Ishikawa (cell line): ENCODE measurements at regions not wholly inside any gene's neighbourhood (a gene's known extent, or its start where the extent isn't known, plus 50 kb on each side); places are given as distances from the start of the nearest gene placed in this dataset.

Experiments used
- CEBPB ChIP-seq: IDR thresholded peaks from 2 replicates; pipeline ENCODE4 v1.6.1; 2012
- CREB1 ChIP-seq: IDR thresholded peaks from 2 replicates; pipeline ENCODE4 v1.6.1; 2012; ENCODE audit warnings: low read depth
- EGR1 ChIP-seq: IDR thresholded peaks from 2 replicates; pipeline ENCODE4 v1.6.1; 2012
- EP300 ChIP-seq: IDR thresholded peaks from 2 replicates; pipeline ENCODE4 v1.6.1; 2012; ENCODE audit warnings: borderline replicate concordance
- FOXM1 ChIP-seq: IDR thresholded peaks from 2 replicates; pipeline ENCODE4 v1.6.1; 2012; ENCODE audit warnings: low read depth, borderline replicate concordance
- NFIC ChIP-seq: IDR thresholded peaks from 2 replicates; pipeline ENCODE4 v1.6.1; 2012
- RAD21 ChIP-seq: IDR thresholded peaks from 2 replicates; pipeline ENCODE4 v1.6.1; 2012; ENCODE audit warnings: low read depth
- TAF1 ChIP-seq: IDR thresholded peaks from 2 replicates; pipeline ENCODE4 v1.6.1; 2012; ENCODE audit warnings: low read depth, mild to moderate bottlenecking
- TCF12 ChIP-seq: IDR thresholded peaks from 2 replicates; pipeline ENCODE4 v1.6.1; 2012; ENCODE audit warnings: low read depth
- TEAD4 ChIP-seq: IDR thresholded peaks from 2 replicates; pipeline ENCODE4 v1.6.1; 2012
- YY1 ChIP-seq: IDR thresholded peaks from 2 replicates; pipeline ENCODE4 v1.6.1; 2012; ENCODE audit warnings: low read depth
- ZBTB7A ChIP-seq: IDR thresholded peaks from 2 replicates; pipeline ENCODE4 v1.6.1; 2012; ENCODE audit warnings: low read depth
- TF ChIP-seq, protein P1 (sequence below): IDR thresholded peaks from 2 replicates; pipeline ENCODE4 v1.6.1; 2012
- TF ChIP-seq, protein P2 (sequence below): IDR thresholded peaks from 2 replicates; pipeline ENCODE4 v1.6.1; 2012; ENCODE audit warnings: low read depth, mild to moderate bottlenecking
- TF ChIP-seq, protein P3 (sequence below): IDR thresholded peaks from 2 replicates; pipeline ENCODE4 v1.6.1; 2012

DNA sequence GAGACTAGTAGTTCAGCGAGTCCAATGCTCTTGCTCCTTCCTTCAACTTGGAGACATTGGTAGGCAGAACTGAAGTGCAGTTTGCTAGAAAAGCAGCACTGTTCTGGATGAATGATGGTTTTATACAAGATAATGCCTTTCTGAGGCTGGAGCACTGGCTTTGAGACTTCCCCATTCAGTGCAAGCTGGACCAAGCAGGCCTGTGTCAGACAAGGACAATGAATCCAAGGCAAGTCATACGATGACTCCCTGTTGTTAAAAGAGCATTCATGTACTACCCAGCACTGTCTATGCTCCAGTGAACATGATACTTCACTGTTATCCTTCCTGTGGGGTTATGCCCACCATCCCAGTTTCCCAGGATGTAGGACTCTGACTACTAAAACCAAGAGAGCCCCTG, 242.3 kb upstream of the RAG2 start:
- TF ChIP-seq RAD21, result no peak
- TF ChIP-seq, protein P1, sequence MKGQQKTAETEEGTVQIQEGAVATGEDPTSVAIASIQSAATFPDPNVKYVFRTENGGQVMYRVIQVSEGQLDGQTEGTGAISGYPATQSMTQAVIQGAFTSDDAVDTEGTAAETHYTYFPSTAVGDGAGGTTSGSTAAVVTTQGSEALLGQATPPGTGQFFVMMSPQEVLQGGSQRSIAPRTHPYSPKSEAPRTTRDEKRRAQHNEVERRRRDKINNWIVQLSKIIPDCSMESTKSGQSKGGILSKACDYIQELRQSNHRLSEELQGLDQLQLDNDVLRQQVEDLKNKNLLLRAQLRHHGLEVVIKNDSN, result no peak

DNA sequence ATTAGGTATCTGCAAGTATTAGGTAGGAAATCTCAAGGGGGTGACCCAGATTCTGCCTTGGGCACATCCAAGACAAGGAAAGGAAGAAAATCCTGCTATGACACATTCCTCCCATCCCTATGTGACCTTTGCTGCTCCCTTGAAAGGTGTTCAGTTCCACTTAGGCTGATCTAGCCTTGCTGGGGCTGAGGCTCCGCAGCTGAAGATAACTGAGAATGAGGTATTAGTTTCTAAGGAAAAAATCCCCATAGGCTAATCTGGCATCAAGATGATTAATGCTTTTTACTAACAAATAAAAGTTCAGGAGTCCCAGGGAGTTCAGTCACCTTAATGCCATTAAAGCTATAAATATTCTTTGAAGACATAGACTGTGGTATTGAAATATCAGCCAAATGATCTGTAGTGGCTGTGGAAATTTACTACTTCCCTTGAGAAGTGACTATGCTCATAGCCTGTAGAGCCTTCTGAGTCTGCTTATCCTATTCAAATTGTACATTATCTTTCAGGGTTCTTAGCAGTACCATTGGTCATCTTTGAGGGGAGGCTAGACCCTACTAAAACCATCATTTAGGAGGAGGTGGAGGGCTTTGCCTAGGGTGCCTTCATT, 239.9 kb upstream of the RAG2 start:
- TF ChIP-seq, protein P2, sequence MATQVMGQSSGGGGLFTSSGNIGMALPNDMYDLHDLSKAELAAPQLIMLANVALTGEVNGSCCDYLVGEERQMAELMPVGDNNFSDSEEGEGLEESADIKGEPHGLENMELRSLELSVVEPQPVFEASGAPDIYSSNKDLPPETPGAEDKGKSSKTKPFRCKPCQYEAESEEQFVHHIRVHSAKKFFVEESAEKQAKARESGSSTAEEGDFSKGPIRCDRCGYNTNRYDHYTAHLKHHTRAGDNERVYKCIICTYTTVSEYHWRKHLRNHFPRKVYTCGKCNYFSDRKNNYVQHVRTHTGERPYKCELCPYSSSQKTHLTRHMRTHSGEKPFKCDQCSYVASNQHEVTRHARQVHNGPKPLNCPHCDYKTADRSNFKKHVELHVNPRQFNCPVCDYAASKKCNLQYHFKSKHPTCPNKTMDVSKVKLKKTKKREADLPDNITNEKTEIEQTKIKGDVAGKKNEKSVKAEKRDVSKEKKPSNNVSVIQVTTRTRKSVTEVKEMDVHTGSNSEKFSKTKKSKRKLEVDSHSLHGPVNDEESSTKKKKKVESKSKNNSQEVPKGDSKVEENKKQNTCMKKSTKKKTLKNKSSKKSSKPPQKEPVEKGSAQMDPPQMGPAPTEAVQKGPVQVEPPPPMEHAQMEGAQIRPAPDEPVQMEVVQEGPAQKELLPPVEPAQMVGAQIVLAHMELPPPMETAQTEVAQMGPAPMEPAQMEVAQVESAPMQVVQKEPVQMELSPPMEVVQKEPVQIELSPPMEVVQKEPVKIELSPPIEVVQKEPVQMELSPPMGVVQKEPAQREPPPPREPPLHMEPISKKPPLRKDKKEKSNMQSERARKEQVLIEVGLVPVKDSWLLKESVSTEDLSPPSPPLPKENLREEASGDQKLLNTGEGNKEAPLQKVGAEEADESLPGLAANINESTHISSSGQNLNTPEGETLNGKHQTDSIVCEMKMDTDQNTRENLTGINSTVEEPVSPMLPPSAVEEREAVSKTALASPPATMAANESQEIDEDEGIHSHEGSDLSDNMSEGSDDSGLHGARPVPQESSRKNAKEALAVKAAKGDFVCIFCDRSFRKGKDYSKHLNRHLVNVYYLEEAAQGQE, result no peak

DNA sequence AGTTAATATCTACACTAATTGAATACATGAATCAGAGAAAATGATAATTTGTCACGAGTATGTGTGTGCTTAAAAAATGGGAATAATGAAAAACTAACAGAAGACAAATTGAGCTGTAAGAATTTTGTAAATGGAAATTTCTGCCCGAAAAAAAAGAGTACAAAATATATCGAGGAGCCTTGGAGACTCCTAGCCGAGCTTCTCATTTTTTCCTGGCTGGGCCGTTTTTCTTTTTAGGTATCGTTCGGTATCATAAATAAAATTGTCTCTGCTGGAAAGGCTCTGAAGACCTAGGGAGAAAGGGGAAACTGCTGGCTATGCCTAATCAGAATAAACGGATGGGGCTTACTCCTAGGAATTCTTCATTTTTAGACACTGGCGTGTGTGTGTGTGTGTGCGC, 227.2 kb upstream of the RAG2 start:
- TF ChIP-seq TCF12 (no peak), YY1 (no peak), ZBTB7A (no peak), RAD21 (no peak), EGR1 (no peak), CREB1 (no peak), CEBPB (no peak), TEAD4 (no peak), FOXM1 (no peak), TAF1 (no peak), NFIC (no peak), EP300 (no peak)
- TF ChIP-seq, protein P1, result no peak
- TF ChIP-seq, protein P2, result no peak
- TF ChIP-seq, protein P3, sequence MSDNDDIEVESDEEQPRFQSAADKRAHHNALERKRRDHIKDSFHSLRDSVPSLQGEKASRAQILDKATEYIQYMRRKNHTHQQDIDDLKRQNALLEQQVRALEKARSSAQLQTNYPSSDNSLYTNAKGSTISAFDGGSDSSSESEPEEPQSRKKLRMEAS, result no peak

DNA sequence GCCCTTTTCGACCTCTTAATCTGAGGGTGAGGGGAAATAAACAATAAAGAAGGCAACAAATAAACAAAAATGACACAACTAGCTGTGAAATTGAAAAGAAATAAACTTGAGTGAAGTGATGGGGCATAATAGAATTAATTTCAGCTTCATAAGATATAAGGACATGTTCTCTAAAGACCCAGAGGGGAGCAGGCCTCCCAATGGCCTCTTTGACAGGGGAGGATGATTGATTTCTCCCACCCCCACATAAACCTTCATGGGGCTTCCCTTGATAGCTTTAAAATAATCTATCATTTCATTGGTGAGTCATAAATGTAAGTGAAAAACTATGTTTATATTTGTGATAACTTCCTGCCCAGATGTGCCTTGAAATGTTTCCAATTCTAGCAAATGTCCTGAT, 226.3 kb upstream of the RAG2 start:
- no peak for TF ChIP-seq TEAD4
- no peak for TF ChIP-seq EP300
- TF ChIP-seq TAF1, result no peak
- TF ChIP-seq FOXM1, result no peak
- no peak for TF ChIP-seq YY1
- no peak for TF ChIP-seq CEBPB
- no peak for TF ChIP-seq EGR1
- TF ChIP-seq, protein P3, result no peak
- no peak for TF ChIP-seq RAD21
- TF ChIP-seq, protein P2, result no peak
- TF ChIP-seq ZBTB7A, result no peak
- TF ChIP-seq NFIC, result no peak
- TF ChIP-seq, protein P1, result no peak
- TF ChIP-seq CREB1, result no peak
- no peak for TF ChIP-seq TCF12

DNA sequence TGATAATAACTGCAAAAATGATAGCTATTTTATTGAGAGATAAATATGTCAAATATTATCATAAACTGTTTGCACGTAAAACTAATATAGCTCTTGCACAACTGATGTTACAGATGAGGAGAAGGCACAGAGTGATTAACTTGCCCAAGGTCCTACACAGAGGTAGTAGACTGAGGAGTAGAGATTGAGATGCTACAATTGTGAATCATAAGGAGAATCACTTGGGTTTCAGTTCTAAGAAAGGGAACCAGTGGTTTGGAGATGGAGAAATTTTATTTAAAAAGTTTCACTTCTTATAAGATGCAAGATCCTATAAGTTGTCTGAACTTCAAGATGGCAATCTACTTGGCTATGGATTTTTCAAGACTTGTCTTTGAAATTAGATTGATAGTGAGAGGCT, 224.8 kb upstream of the RAG2 start:
- TF ChIP-seq TEAD4 (no peak), TCF12 (no peak), RAD21 (no peak), YY1 (no peak), ZBTB7A (no peak), NFIC (no peak), FOXM1 (no peak), CREB1 (no peak), EP300 (no peak), TAF1 (no peak), CEBPB (no peak), EGR1 (no peak)
- TF ChIP-seq, protein P2, result no peak
- TF ChIP-seq, protein P1, result no peak
- TF ChIP-seq, protein P3, result no peak
